Right lobe of liver (tissue), 4 donors: ENCODE measurements at regions not wholly inside any gene's neighbourhood (a gene's known extent, or its start where the extent isn't known, plus 50 kb on each side); places are given as distances from the start of the nearest gene placed in this dataset.

Experiments
- POLR2A ChIP-seq: fragments of 450-650 bp; IDR thresholded peaks from one replicate; pipeline ENCODE4 v1.6.1; 2017; ENCODE audit warnings: antibody characterized with exemption, mild to moderate bottlenecking
- TF ChIP-seq, protein P1 (sequence below), 4 donors: fragments of 200-600 bp in 3 of 4; fragments of 450-650 bp in 1 of 4; IDR thresholded peaks; one replicate each; pipeline versions ENCODE4 v1.5.1 to v1.8.0; 2016 to 2022; ENCODE audit warnings: antibody characterized with exemption in 4 of 4, mild to moderate bottlenecking in 2 of 4
- donor health status: DM: no; HTN: no; CAD: no.
- donor health status: DM: no; HTN: no; CAD: no.
- donor health status: DM: no; HTN: yes; CAD: no.

DNA sequence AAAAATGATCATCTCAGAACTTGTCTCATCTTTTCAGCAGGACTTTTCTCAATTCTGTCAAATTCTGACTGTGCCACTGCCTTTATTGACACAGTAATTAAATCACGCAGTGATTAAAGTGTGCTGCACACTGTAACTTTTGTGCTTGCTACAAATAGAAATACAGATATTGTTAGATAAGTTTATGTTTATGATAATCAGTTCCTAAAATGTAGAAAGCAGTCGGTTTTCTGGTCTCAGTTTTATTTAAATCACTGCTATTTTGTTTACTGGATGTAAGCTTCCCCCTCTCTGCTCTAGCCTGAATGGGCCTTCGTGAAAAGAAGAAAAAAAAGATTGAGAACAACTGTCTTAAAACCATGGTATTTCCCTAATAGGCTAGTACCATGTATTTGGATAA, 258.8 kb upstream of the STARD13 start:
- TF ChIP-seq, protein P1, sequence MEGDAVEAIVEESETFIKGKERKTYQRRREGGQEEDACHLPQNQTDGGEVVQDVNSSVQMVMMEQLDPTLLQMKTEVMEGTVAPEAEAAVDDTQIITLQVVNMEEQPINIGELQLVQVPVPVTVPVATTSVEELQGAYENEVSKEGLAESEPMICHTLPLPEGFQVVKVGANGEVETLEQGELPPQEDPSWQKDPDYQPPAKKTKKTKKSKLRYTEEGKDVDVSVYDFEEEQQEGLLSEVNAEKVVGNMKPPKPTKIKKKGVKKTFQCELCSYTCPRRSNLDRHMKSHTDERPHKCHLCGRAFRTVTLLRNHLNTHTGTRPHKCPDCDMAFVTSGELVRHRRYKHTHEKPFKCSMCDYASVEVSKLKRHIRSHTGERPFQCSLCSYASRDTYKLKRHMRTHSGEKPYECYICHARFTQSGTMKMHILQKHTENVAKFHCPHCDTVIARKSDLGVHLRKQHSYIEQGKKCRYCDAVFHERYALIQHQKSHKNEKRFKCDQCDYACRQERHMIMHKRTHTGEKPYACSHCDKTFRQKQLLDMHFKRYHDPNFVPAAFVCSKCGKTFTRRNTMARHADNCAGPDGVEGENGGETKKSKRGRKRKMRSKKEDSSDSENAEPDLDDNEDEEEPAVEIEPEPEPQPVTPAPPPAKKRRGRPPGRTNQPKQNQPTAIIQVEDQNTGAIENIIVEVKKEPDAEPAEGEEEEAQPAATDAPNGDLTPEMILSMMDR (IDR thresholded peaks at IDR 0.05): no peak
- no peak for TF ChIP-seq POLR2A
